Esophagus squamous epithelium (tissue), 4 donors: ENCODE measurements at regions not wholly inside any gene's neighbourhood (a gene's known extent, or its start where the extent isn't known, plus 50 kb on each side); places are given as distances from the start of the nearest gene placed in this dataset.

Experiments used
- CTCF ChIP-seq, 6 experiments: fragments of 450-650 bp in 4 of 6; fragments of 200-600 bp in 2 of 6; sonication (generic) in 2 of 6; IDR thresholded peaks; one replicate each; pipeline ENCODE4 v1.5.1; 2016 to 2019; ENCODE audit warnings: antibody characterized with exemption in 6 of 6, mild to moderate bottlenecking in 4 of 6, moderate library complexity in 4 of 6
- POLR2A ChIP-seq, 4 donors: fragments of 450-650 bp; IDR thresholded peaks; one replicate each; pipeline ENCODE4 v1.6.1; 2017; ENCODE audit warnings: antibody characterized with exemption in 4 of 4, mild to moderate bottlenecking in 4 of 4, moderate library complexity in 3 of 4

- no peak for TF ChIP-seq CTCF (IDR thresholded peaks at IDR 0.05)
- no peak for TF ChIP-seq POLR2A (IDR thresholded peaks at IDR 0.05)
These were observed 72.8 kb upstream of the ATP8A1 start for GRCh38 chr4:42729505-42730237.
